ENCODE measurements at regions not wholly inside any gene's neighbourhood (a gene's known extent, or its start where the extent isn't known, plus 50 kb on each side); places are given as distances from the start of the nearest gene placed in this dataset.
A peak's percentile ranks its signal among the peaks of the same experiment; 100 is the strongest.
"Not testable (repeated sequence)": the region's sequence is repeated elsewhere in the genome, so short reads cannot be mapped to it uniquely, and the experiment has no call there.

DNA sequence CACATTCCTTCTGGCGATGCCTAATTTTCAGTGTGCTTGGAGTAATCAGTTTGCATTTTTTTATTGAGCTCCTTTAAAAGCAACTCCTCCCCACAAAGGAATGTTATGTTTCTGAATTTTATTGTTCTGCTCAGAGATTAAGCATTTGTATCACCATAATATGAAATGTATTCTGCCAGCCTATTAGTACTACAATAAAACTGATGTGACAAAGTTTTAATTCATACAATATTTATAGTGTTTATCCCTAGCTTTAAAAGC lies 236.9 kb upstream of the ASCC3 start:
- H3K27ac ChIP-seq: peak overlapping the region; percentile 43
- TF ChIP-seq, protein P1, sequence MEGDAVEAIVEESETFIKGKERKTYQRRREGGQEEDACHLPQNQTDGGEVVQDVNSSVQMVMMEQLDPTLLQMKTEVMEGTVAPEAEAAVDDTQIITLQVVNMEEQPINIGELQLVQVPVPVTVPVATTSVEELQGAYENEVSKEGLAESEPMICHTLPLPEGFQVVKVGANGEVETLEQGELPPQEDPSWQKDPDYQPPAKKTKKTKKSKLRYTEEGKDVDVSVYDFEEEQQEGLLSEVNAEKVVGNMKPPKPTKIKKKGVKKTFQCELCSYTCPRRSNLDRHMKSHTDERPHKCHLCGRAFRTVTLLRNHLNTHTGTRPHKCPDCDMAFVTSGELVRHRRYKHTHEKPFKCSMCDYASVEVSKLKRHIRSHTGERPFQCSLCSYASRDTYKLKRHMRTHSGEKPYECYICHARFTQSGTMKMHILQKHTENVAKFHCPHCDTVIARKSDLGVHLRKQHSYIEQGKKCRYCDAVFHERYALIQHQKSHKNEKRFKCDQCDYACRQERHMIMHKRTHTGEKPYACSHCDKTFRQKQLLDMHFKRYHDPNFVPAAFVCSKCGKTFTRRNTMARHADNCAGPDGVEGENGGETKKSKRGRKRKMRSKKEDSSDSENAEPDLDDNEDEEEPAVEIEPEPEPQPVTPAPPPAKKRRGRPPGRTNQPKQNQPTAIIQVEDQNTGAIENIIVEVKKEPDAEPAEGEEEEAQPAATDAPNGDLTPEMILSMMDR (conservative IDR thresholded peaks at IDR 0.05): no peak

DNA sequence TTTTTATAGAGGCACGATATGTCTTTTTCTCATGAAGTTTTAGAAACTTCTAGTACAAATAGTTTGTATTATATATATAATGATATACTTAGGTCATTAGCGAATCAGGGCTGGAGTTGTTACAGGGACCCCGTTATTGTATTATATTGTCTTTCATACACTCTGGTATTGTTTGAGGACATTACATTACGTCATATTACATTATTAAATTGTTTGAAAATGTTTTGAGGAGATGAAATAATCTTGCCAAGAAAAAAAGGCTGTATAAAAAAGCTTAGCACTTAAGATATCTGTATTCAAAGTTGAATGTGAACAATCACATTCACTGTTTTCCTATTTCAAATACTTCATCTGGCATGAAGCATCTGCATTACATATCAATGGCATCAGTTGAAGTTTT lies 239.6 kb upstream of the ASCC3 start:
- no peak overlapping the region for H3K27ac ChIP-seq
- TF ChIP-seq, protein P1 (conservative IDR thresholded peaks at IDR 0.05): no peak

DNA sequence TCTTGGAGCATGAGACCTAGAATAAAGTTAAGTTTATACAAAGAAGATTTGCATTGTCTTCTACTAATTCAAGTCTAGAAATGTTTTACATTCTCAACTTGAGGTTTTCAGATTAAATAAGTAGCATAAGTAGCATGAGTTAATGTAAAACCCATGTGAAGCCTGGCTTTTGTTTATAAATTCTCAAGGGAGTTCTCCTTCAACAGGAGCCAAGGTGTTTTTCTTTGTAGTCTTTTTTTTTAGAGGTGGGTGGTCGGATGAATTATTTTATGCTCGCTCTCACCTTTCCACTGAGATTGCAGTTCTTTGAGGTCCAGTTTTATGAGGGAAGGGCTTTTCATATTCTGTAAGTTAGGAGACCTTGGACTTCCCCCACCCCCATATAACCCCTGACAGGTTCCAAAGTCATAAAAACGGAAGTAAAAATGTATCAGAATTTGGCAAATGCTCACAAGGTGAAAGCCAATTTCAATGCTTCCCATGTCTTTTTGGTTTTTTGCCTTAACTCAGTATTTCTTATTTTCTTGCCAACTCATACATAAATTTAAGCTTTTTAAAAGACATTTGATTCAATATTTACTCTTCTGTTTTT lies 244.3 kb upstream of the ASCC3 start:
- TF ChIP-seq, protein P1 (conservative IDR thresholded peaks at IDR 0.05): no peak

DNA sequence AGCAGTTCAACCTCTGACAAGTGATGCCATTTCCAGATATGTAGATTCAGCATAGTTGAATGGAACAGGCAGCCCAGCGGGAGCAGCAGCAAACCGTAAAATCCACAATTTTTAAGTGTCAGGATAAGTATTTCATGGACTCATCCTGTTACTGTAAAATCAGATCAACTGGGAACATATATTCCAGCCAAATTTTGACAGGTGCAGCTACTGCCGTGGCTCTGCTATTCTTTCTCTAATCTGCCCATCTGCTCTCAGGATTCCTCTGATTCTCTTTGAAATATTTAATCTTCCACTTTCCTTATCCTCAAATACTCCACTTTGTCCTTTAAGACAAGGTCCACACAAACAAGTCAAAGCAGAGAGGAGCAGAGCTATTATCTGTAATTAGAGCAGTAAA lies 245.4 kb upstream of the ASCC3 start:
- H3K27ac ChIP-seq: no peak overlapping the region
- TF ChIP-seq, protein P1 (conservative IDR thresholded peaks at IDR 0.05): no peak

More for the DNA sequence above, 244.3 kb upstream of the ASCC3 start:
- no peak overlapping the region for H3K27ac ChIP-seq

DNA sequence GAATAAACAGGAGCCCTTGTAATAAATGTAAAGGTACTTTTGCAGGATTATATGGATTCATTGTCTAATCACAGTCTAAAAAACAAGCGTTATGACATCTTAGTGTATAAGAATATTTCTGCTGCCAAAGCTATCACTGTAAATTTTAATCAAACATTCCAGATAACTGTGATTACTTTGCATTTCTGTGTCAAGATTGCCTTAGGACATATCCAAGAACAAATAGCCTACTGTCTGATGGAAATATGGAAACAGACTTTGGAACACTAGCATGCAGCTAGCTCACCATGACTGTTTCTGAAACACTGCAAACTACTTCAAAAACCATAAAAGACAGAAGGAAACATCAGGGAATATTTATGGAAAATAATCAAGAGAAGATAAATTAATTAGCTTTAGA lies 248.7 kb upstream of the ASCC3 start:
- TF ChIP-seq, protein P1 (conservative IDR thresholded peaks at IDR 0.05): no peak
- H3K27ac ChIP-seq: no peak overlapping the region

GRCh38 chr6:101146389-101146788 lies 247.1 kb upstream of the GRIK2 start:
- TF ChIP-seq, protein P1 (conservative IDR thresholded peaks at IDR 0.05): no peak
- H3K27ac ChIP-seq: no peak overlapping the region

DNA sequence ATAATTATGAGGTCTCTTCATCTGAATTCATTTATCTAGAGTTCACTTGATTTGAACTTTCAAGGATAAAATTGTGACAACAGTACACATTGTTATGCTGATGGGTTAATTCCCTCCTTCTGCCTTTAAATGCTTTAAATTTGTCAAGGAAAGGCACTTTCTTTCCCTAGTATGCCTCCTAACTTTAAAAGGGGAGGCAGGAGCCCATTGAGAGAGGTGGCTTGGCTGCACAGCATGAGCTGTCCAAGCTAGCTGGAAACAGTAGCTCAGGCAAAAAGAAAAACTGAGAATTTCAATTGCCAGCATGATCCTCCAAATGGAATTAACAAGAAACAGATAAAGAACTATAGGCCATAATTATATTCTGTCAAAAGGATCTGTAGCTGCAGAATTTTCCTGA lies 243.3 kb upstream of the GRIK2 start:
- TF ChIP-seq, protein P1 (conservative IDR thresholded peaks at IDR 0.05): no peak
- H3K27ac ChIP-seq: no peak overlapping the region

- H3K27ac ChIP-seq: not testable (repeated sequence)
These were observed 235.9 kb upstream of the GRIK2 start for GRCh38 chr6:101157638-101158037.

Data from VCaP (cell line).